H1 (cell line): ENCODE measurements at regions not wholly inside any gene's neighbourhood (a gene's known extent, or its start where the extent isn't known, plus 50 kb on each side); places are given as distances from the start of the nearest gene placed in this dataset.

Experiments
- ATF2 ChIP-seq: IDR thresholded peaks from 2 replicates; pipeline ENCODE4 v1.6.1; 2012; ENCODE audit warnings: low read length, inconsistent platforms
- CHD2 ChIP-seq: IDR thresholded peaks from 2 replicates; pipeline ENCODE4 v1.6.1; 2012; ENCODE audit warnings: low read length, improper control_type of control experiment
- CTBP2 ChIP-seq: IDR thresholded peaks from 2 replicates; pipeline ENCODE4 v1.7.0; 2011; ENCODE audit warnings: borderline replicate concordance, mild to moderate bottlenecking, moderate library complexity, mixed read lengths, low read length; ENCODE audit not compliant: insufficient read depth, insufficient read length
- CTCF ChIP-seq, 3 experiments: IDR thresholded peaks; 1 replicate in 2 of 3; 2 replicates in 1 of 3; pipeline versions ENCODE4 v1.5.1 to v1.6.1; 2011; ENCODE audit warnings: low read length in 3 of 3, mild to moderate bottlenecking in 3 of 3, inconsistent platforms in 2 of 3, low read depth in 1 of 3, moderate library complexity in 1 of 3; ENCODE audit not compliant: insufficient read depth in 1 of 3; ENCODE audit errors: control extremely low read depth in 1 of 3
- EGR1 ChIP-seq: IDR thresholded peaks from 2 replicates; pipeline ENCODE4 v1.6.1; 2011; ENCODE audit warnings: low read depth, low read length, borderline replicate concordance
- EP300 ChIP-seq, 2 experiments: IDR thresholded peaks; 1 replicate in 1 of 2; 2 replicates in 1 of 2; pipeline ENCODE4 v1.6.1; 2011 to 2012; ENCODE audit warnings: low read depth in 2 of 2, low read length in 2 of 2, mild to moderate bottlenecking in 2 of 2, borderline replicate concordance in 1 of 2, inconsistent platforms in 1 of 2, moderate library complexity in 1 of 2
- EZH2 ChIP-seq: fragments of 200-600 bp; sonication (generic); IDR thresholded peaks from 2 replicates; pipeline ENCODE4 v1.7.1; 2012; ENCODE audit warnings: low read depth, mild to moderate bottlenecking, moderate library complexity, low read length, inconsistent platforms; ENCODE audit not compliant: severe bottlenecking
- FOSL1 ChIP-seq: IDR thresholded peaks from 2 replicates; pipeline ENCODE4 v1.6.1; 2011; ENCODE audit warnings: mild to moderate bottlenecking, low read depth, low read length, moderate library complexity; ENCODE audit not compliant: insufficient read depth
- HDAC6 ChIP-seq: IDR thresholded peaks from one replicate; pipeline ENCODE4 v1.7.1; 2012; ENCODE audit warnings: low read depth, mild to moderate bottlenecking, inconsistent platforms, low read length, moderate library complexity
- MAFK ChIP-seq: IDR thresholded peaks from 2 replicates; pipeline ENCODE4 v1.6.1; 2012; ENCODE audit warnings: low read depth, mild to moderate bottlenecking, improper control_type of control experiment, low read length
- SIN3A ChIP-seq, 2 experiments: IDR thresholded peaks in 1 of 2; conservative IDR thresholded peaks in 1 of 2; 2 replicates each; pipeline ENCODE4 v1.6.1; 2011 to 2012; ENCODE audit warnings: low read length in 2 of 2, improper control_type of control experiment in 1 of 2, low read depth in 1 of 2, mild to moderate bottlenecking in 1 of 2
- TAF1 ChIP-seq: IDR thresholded peaks from 2 replicates; pipeline ENCODE4 v1.6.1; 2011; ENCODE audit warnings: mild to moderate bottlenecking, low read depth, low read length
- ZNF274 ChIP-seq: IDR thresholded peaks from 2 replicates; pipeline ENCODE4 v1.7.0; 2012; ENCODE audit warnings: low read length, borderline replicate concordance; ENCODE audit errors: extremely low read depth

GRCh38 chr2:21270708-21271122 lies 146.9 kb downstream of the TDRD15 start:
- TF ChIP-seq CTBP2 (no peak), MAFK (no peak), CTCF (IDR thresholded peaks at IDR 0.05; ENCODE audit: control extremely low read depth in 1 of 3, insufficient read depth in 1 of 3, low read depth in 1 of 3, low read length in 3 of 3) (no peak), EZH2 (no peak), FOSL1 (no peak), EP300 (IDR thresholded peaks at IDR 0.05; ENCODE audit: borderline replicate concordance in 1 of 2, low read depth in 2 of 2, low read length in 2 of 2) (no peak), ZNF274 (no peak), CHD2 (no peak), ATF2 (no peak), HDAC6 (no peak), EGR1 (no peak), TAF1 (no peak), SIN3A (conservative IDR thresholded peaks at IDR 0.05 in 1 of 2, IDR thresholded peaks at IDR 0.05 in 1 of 2; ENCODE audit: low read depth in 1 of 2, low read length in 2 of 2) (no peak)
